ENCODE measurements at regions not wholly inside any gene's neighbourhood (a gene's known extent, or its start where the extent isn't known, plus 50 kb on each side); places are given as distances from the start of the nearest gene placed in this dataset.

- ATAC-seq (ENCODE audit: low read depth): no peak
- H3K9me3 Mint-ChIP-seq: peaks cover 2% of the 10 kb centered on the region
- no peak for TF ChIP-seq CTCF (IDR thresholded peaks at IDR 0.05)
- H3K27me3 Mint-ChIP-seq: no peaks in the 10 kb centered on the region
- ChIA-PET CTCF (no interaction called here), POLR2A (no interaction called here)
- H3K4me1 Mint-ChIP-seq: no peaks in the 10 kb centered on the region
- intact Hi-C loops (cut with micrococcal nuclease): no loop called here
- no peak for DNase-seq
- H3K27ac Mint-ChIP-seq: no peak overlapping the region
- H3K4me3 Mint-ChIP-seq: no peak overlapping the region
- no peaks in the 10 kb centered on the region for H3K36me3 Mint-ChIP-seq (ENCODE audit: low read depth)
Observed at GRCh38 chr16:62568926-62569325, 532.7 kb upstream of the CDH8 start.

- TF ChIP-seq CTCF (IDR thresholded peaks at IDR 0.05): no peak
- peaks cover 2% of the 10 kb centered on the region for H3K9me3 Mint-ChIP-seq
Observed at GRCh38 chr16:62565706-62566105, 529.5 kb upstream of the CDH8 start.

GRCh38 chr16:62564291-62564690 is 528.1 kb upstream of the CDH8 start:
- ATAC-seq (ENCODE audit: low read depth) (no peak), DNase-seq (no peak)
- no peaks in the 10 kb centered on the region for H3K27me3 Mint-ChIP-seq
- CTCF ChIA-PET: no interaction called here
- peaks cover 2% of the 10 kb centered on the region for H3K9me3 Mint-ChIP-seq
- no peak overlapping the region for H3K4me3 Mint-ChIP-seq
- H3K27ac Mint-ChIP-seq: no peak overlapping the region
- intact Hi-C loops (cut with micrococcal nuclease): no loop called here
- POLR2A ChIA-PET: no interaction called here
- H3K4me1 Mint-ChIP-seq: no peaks in the 10 kb centered on the region
- H3K36me3 Mint-ChIP-seq (ENCODE audit: low read depth): no peaks in the 10 kb centered on the region
- peak; percentile 3 for TF ChIP-seq CTCF (IDR thresholded peaks at IDR 0.05)

More at GRCh38 chr16:62565706-62566105, 529.5 kb upstream of the CDH8 start:
- CTCF ChIA-PET: no interaction called here
- H3K4me3 Mint-ChIP-seq: no peak overlapping the region
- POLR2A ChIA-PET: no interaction called here
- no peaks in the 10 kb centered on the region for H3K36me3 Mint-ChIP-seq (ENCODE audit: low read depth)
- intact Hi-C loops (cut with micrococcal nuclease): no loop called here
- H3K4me1 Mint-ChIP-seq: no peaks in the 10 kb centered on the region
- no peak overlapping the region for H3K27ac Mint-ChIP-seq
- no peak for ATAC-seq (ENCODE audit: low read depth)
- DNase-seq: no peak
- H3K27me3 Mint-ChIP-seq: no peaks in the 10 kb centered on the region

GRCh38 chr16:62562121-62562520 is 525.9 kb upstream of the CDH8 start:
- intact Hi-C loops (cut with micrococcal nuclease): no loop called here

GRCh38 chr16:62549875-62550274 is 513.6 kb upstream of the CDH8 start:
- intact Hi-C loops (cut with micrococcal nuclease): no loop called here
- Mint-ChIP-seq H3K4me1 (no peaks in the 10 kb centered on the region), H3K27ac (no peak overlapping the region), H3K27me3 (no peaks in the 10 kb centered on the region), H3K4me3 (no peak overlapping the region), H3K9me3 (peaks cover 12% of the 10 kb centered on the region), H3K36me3 (ENCODE audit: low read depth) (no peaks in the 10 kb centered on the region)
- ChIA-PET POLR2A (no interaction called here), CTCF (no interaction called here)
- ATAC-seq (ENCODE audit: low read depth): no peak
- TF ChIP-seq CTCF (IDR thresholded peaks at IDR 0.05): no peak
- no peak for DNase-seq

More at GRCh38 chr16:62562121-62562520, 525.9 kb upstream of the CDH8 start:
- no peaks in the 10 kb centered on the region for H3K36me3 Mint-ChIP-seq (ENCODE audit: low read depth)
- no peaks in the 10 kb centered on the region for H3K4me1 Mint-ChIP-seq
- H3K27me3 Mint-ChIP-seq: no peaks in the 10 kb centered on the region
- H3K27ac Mint-ChIP-seq: no peak overlapping the region
- ChIA-PET CTCF (no interaction called here), POLR2A (no interaction called here)
- ATAC-seq (ENCODE audit: low read depth) (no peak), DNase-seq (no peak)
- H3K9me3 Mint-ChIP-seq: peaks cover 7% of the 10 kb centered on the region
- no peak for TF ChIP-seq CTCF (IDR thresholded peaks at IDR 0.05)
- H3K4me3 Mint-ChIP-seq: no peak overlapping the region

Data from activated B cell treated with CpG ODN at 0.5 μM for 24 hours (primary cell).